Uterus (tissue), 2 donors: ENCODE measurements at regions not wholly inside any gene's neighbourhood (a gene's known extent, or its start where the extent isn't known, plus 50 kb on each side); places are given as distances from the start of the nearest gene placed in this dataset.

Source experiments
- POLR2A ChIP-seq, 2 donors: fragments of 450-650 bp; IDR thresholded peaks; one replicate each; pipeline ENCODE4 v1.6.1; 2016; ENCODE audit warnings: antibody characterized with exemption in 2 of 2, mild to moderate bottlenecking in 1 of 2, moderate library complexity in 1 of 2
- TF ChIP-seq, protein P1 (sequence below), 4 experiments: fragments of 200-600 bp in 2 of 4; fragments of 450-650 bp in 2 of 4; sonication (generic) in 2 of 4; IDR thresholded peaks; one replicate each; pipeline ENCODE4 v1.5.1; 2016 to 2019; ENCODE audit warnings: antibody characterized with exemption in 4 of 4, mild to moderate bottlenecking in 2 of 4, moderate library complexity in 1 of 4

DNA sequence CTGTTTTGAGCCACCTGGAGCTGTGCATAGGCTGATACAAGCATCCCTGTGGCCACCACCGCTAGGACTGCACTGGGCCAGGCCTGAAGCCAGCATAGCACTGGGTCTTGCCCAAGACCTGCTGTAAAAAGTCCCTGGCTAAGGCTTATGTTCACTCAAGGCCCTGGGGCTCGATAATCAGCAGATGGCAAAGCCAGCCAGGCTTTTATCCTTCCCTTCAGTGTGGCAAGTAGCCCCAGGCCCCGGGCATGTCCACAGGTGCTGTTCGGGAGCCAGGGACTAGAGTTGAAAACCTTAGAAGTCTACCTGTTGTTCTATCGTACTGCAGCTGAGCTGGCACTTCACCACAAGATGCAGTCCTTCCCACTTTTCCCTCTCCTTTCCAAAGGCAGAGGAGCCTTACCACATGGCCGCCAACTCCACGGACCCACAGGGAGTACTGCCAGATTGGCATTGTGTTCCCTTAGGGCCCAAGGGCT lies 226.4 kb upstream of the ZNF217 start:
- TF ChIP-seq, protein P1, sequence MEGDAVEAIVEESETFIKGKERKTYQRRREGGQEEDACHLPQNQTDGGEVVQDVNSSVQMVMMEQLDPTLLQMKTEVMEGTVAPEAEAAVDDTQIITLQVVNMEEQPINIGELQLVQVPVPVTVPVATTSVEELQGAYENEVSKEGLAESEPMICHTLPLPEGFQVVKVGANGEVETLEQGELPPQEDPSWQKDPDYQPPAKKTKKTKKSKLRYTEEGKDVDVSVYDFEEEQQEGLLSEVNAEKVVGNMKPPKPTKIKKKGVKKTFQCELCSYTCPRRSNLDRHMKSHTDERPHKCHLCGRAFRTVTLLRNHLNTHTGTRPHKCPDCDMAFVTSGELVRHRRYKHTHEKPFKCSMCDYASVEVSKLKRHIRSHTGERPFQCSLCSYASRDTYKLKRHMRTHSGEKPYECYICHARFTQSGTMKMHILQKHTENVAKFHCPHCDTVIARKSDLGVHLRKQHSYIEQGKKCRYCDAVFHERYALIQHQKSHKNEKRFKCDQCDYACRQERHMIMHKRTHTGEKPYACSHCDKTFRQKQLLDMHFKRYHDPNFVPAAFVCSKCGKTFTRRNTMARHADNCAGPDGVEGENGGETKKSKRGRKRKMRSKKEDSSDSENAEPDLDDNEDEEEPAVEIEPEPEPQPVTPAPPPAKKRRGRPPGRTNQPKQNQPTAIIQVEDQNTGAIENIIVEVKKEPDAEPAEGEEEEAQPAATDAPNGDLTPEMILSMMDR (IDR thresholded peaks at IDR 0.05): no peak
- TF ChIP-seq POLR2A (IDR thresholded peaks at IDR 0.05): no peak
